ENCODE measurements at regions not wholly inside any gene's neighbourhood (a gene's known extent, or its start where the extent isn't known, plus 50 kb on each side); places are given as distances from the start of the nearest gene placed in this dataset.
"Not testable (repeated sequence)": the region's sequence is repeated elsewhere in the genome, so short reads cannot be mapped to it uniquely, and the experiment has no call there.

DNA sequence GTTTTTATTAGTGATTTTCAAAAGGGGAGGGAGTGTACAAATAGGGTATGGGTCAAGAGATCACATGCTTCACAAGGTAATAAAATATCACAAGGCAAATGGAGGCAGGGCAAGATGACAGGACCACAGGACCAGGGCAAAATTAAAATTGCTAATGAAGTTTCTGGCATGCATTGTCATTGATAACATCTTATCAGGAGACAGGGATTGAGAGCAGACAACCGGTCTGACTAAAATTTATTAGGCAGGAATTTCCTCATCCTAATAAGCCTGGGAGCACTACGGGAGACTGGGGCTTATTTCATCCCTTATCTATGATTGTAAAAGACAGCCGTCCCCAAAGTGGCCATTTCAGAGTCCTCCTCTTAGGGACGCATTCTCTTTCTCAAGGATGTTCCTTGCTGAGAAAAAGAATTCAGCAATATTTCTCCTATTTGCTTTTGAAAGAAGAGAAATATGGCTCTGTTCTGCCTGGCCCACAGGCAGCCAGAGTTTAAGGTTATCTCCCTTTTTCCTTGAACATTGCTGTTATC is 88.9 kb upstream of the RNPC3 start:
- not testable (repeated sequence) for H3K4me3 ChIP-seq (ENCODE audit: low read depth, low read length); H3K27ac ChIP-seq (ENCODE audit: low read depth, low read length); DNase-seq (ENCODE audit: low read depth in 4 of 6, low spot score in 6 of 6); H3K36me3 ChIP-seq (ENCODE audit: control insufficient read depth, insufficient read depth, low read length); H3K9me3 ChIP-seq (ENCODE audit: control insufficient read depth, insufficient read depth, low read length); H3K27me3 ChIP-seq (ENCODE audit: control insufficient read depth, insufficient read depth, low read length); H3K4me1 ChIP-seq (ENCODE audit: control insufficient read depth, insufficient read depth, low read length)
- 60% methylated on average over 3 of the region's 4 CpGs for WGBS (ENCODE audit: insufficient coverage)

- Histone ChIP-seq H3K4me1 (ENCODE audit: control insufficient read depth, insufficient read depth, low read length) (no peaks in the 10 kb centered on the region), H3K27me3 (ENCODE audit: control insufficient read depth, insufficient read depth, low read length) (no peaks in the 10 kb centered on the region), H3K36me3 (ENCODE audit: control insufficient read depth, insufficient read depth, low read length) (no peaks in the 10 kb centered on the region), H3K27ac (ENCODE audit: low read depth, low read length) (no peak overlapping the region), H3K9me3 (ENCODE audit: control insufficient read depth, insufficient read depth, low read length) (no peaks in the 10 kb centered on the region), H3K4me3 (ENCODE audit: low read depth, low read length) (no peak overlapping the region)
- no peak for DNase-seq (ENCODE audit: low read depth in 4 of 6, low spot score in 6 of 6)
- WGBS (ENCODE audit: insufficient coverage): no CpG with 5 or more reads among the region's 1 CpG
Observed at GRCh38 chr1:103435443-103435842, 90.1 kb upstream of the RNPC3 start.

- no peaks in the 10 kb centered on the region for H3K36me3 ChIP-seq (ENCODE audit: control insufficient read depth, insufficient read depth, low read length)
- H3K4me3 ChIP-seq (ENCODE audit: low read depth, low read length): no peak overlapping the region
- WGBS (ENCODE audit: insufficient coverage): no CpG with 5 or more reads among the region's 2 CpGs
- no peaks in the 10 kb centered on the region for H3K27me3 ChIP-seq (ENCODE audit: control insufficient read depth, insufficient read depth, low read length)
- DNase-seq (ENCODE audit: low read depth in 4 of 6, low spot score in 6 of 6): peak in 1 of 6 donors; percentile 51
- no peaks in the 10 kb centered on the region for H3K9me3 ChIP-seq (ENCODE audit: control insufficient read depth, insufficient read depth, low read length)
- H3K4me1 ChIP-seq (ENCODE audit: control insufficient read depth, insufficient read depth, low read length): no peaks in the 10 kb centered on the region
- no peak overlapping the region for H3K27ac ChIP-seq (ENCODE audit: low read depth, low read length)
Observed at GRCh38 chr1:103424650-103425049, 100.8 kb upstream of the RNPC3 start.

- Histone ChIP-seq H3K4me1 (ENCODE audit: control insufficient read depth, insufficient read depth, low read length) (no peaks in the 10 kb centered on the region), H3K27me3 (ENCODE audit: control insufficient read depth, insufficient read depth, low read length) (no peaks in the 10 kb centered on the region), H3K36me3 (ENCODE audit: control insufficient read depth, insufficient read depth, low read length) (no peaks in the 10 kb centered on the region), H3K4me3 (ENCODE audit: low read depth, low read length) (no peak overlapping the region), H3K27ac (ENCODE audit: low read depth, low read length) (no peak overlapping the region), H3K9me3 (ENCODE audit: control insufficient read depth, insufficient read depth, low read length) (no peaks in the 10 kb centered on the region)
- WGBS (ENCODE audit: insufficient coverage): no CpG with 5 or more reads among the region's 1 CpG
- peak in 1 of 6 donors; percentile 9 for DNase-seq (ENCODE audit: low read depth in 4 of 6, low spot score in 6 of 6)
Observed at GRCh38 chr1:103416681-103417286, 108.7 kb upstream of the RNPC3 start.

GRCh38 chr1:103387898-103388297 is 137.6 kb upstream of the RNPC3 start:
- no peak overlapping the region for H3K4me3 ChIP-seq (ENCODE audit: low read depth, low read length)
- 71% methylated on average over 1 of the region's 1 CpG for WGBS (ENCODE audit: insufficient coverage)
- H3K9me3 ChIP-seq (ENCODE audit: control insufficient read depth, insufficient read depth, low read length): no peaks in the 10 kb centered on the region

DNA sequence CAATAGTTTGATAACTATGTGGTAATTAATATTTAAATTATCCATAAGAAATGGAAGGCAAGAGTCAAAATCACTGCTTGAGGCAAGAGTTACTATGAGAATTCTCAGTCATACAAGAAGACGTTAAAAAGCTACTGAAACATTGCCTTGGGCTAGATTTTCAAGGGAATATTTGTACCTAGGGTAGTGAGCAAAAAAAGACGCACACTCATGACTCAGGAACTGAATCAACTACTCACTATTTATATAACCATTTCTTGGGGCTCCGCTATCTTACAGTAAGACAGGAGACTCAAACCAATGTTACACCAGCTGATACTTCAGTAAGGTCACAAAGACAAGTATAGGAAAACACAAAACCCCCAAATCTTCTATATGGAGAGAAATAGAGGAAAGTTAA is 151.5 kb upstream of the RNPC3 start:
- H3K27me3 ChIP-seq (ENCODE audit: control insufficient read depth, insufficient read depth, low read length): no peaks in the 10 kb centered on the region
- H3K4me3 ChIP-seq (ENCODE audit: low read depth, low read length): no peak overlapping the region
- no peaks in the 10 kb centered on the region for H3K36me3 ChIP-seq (ENCODE audit: control insufficient read depth, insufficient read depth, low read length)
- no peak overlapping the region for H3K27ac ChIP-seq (ENCODE audit: low read depth, low read length)
- no peaks in the 10 kb centered on the region for H3K9me3 ChIP-seq (ENCODE audit: control insufficient read depth, insufficient read depth, low read length)
- DNase-seq (ENCODE audit: low read depth in 4 of 6, low spot score in 6 of 6): no peak
- no CpG with 5 or more reads among the region's 3 CpGs for WGBS (ENCODE audit: insufficient coverage)
- no peaks in the 10 kb centered on the region for H3K4me1 ChIP-seq (ENCODE audit: control insufficient read depth, insufficient read depth, low read length)

More at GRCh38 chr1:103387898-103388297, 137.6 kb upstream of the RNPC3 start:
- Histone ChIP-seq H3K27me3 (ENCODE audit: control insufficient read depth, insufficient read depth, low read length) (no peaks in the 10 kb centered on the region), H3K27ac (ENCODE audit: low read depth, low read length) (no peak overlapping the region), H3K36me3 (ENCODE audit: control insufficient read depth, insufficient read depth, low read length) (no peaks in the 10 kb centered on the region), H3K4me1 (ENCODE audit: control insufficient read depth, insufficient read depth, low read length) (no peaks in the 10 kb centered on the region)
- no peak for DNase-seq (ENCODE audit: low read depth in 4 of 6, low spot score in 6 of 6)

- Histone ChIP-seq H3K4me1 (ENCODE audit: control insufficient read depth, insufficient read depth, low read length) (no peaks in the 10 kb centered on the region), H3K27ac (ENCODE audit: low read depth, low read length) (no peak overlapping the region), H3K36me3 (ENCODE audit: control insufficient read depth, insufficient read depth, low read length) (no peaks in the 10 kb centered on the region), H3K9me3 (ENCODE audit: control insufficient read depth, insufficient read depth, low read length) (no peaks in the 10 kb centered on the region), H3K27me3 (ENCODE audit: control insufficient read depth, insufficient read depth, low read length) (no peaks in the 10 kb centered on the region), H3K4me3 (ENCODE audit: low read depth, low read length) (no peak overlapping the region)
- no peak for DNase-seq (ENCODE audit: low read depth in 4 of 6, low spot score in 6 of 6)
Observed at GRCh38 chr1:103372866-103373265, 152.6 kb upstream of the RNPC3 start.

DNA sequence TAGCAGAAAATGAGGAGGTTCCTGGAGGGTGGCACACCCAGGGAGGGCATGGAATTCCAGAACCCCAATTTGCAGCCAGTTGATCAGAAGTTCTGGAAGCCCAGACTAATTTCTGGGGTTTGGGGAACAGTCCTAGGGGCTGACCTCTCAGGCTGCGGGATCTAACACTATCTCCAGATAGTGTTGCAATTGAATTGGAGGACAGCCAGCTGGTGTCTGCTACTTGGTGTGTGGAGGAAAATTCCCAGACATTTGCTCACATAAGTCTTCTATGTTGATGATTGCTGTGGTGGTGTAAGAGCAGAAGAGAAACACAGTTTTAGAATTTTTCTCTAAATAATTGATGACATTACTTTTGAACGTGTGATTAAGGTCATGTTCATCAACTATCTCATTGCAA is 154.3 kb upstream of the RNPC3 start:
- Histone ChIP-seq H3K4me1 (ENCODE audit: control insufficient read depth, insufficient read depth, low read length) (no peaks in the 10 kb centered on the region), H3K4me3 (ENCODE audit: low read depth, low read length) (no peak overlapping the region), H3K27ac (ENCODE audit: low read depth, low read length) (no peak overlapping the region), H3K9me3 (ENCODE audit: control insufficient read depth, insufficient read depth, low read length) (no peaks in the 10 kb centered on the region), H3K27me3 (ENCODE audit: control insufficient read depth, insufficient read depth, low read length) (no peaks in the 10 kb centered on the region), H3K36me3 (ENCODE audit: control insufficient read depth, insufficient read depth, low read length) (no peaks in the 10 kb centered on the region)
- no peak for DNase-seq (ENCODE audit: low read depth in 4 of 6, low spot score in 6 of 6)
- 100% methylated on average over 1 of the region's 2 CpGs for WGBS (ENCODE audit: insufficient coverage)

- Histone ChIP-seq H3K27ac (ENCODE audit: low read depth, low read length) (no peak overlapping the region), H3K27me3 (ENCODE audit: control insufficient read depth, insufficient read depth, low read length) (no peaks in the 10 kb centered on the region), H3K4me1 (ENCODE audit: control insufficient read depth, insufficient read depth, low read length) (no peaks in the 10 kb centered on the region), H3K9me3 (ENCODE audit: control insufficient read depth, insufficient read depth, low read length) (no peaks in the 10 kb centered on the region), H3K36me3 (ENCODE audit: control insufficient read depth, insufficient read depth, low read length) (no peaks in the 10 kb centered on the region), H3K4me3 (ENCODE audit: low read depth, low read length) (no peak overlapping the region)
- 76% methylated on average over 2 of the region's 4 CpGs for WGBS (ENCODE audit: insufficient coverage)
- DNase-seq (ENCODE audit: low read depth in 4 of 6, low spot score in 6 of 6): no peak
Observed at GRCh38 chr1:103367186-103367585, 158.3 kb upstream of the RNPC3 start.

GRCh38 chr1:103365860-103366569 is 159.5 kb upstream of the RNPC3 start:
- H3K27me3 ChIP-seq (ENCODE audit: control insufficient read depth, insufficient read depth, low read length): no peaks in the 10 kb centered on the region
- no peaks in the 10 kb centered on the region for H3K4me1 ChIP-seq (ENCODE audit: control insufficient read depth, insufficient read depth, low read length)
- H3K27ac ChIP-seq (ENCODE audit: low read depth, low read length): no peak overlapping the region
- no peaks in the 10 kb centered on the region for H3K36me3 ChIP-seq (ENCODE audit: control insufficient read depth, insufficient read depth, low read length)
- no CpG with 5 or more reads among the region's 5 CpGs for WGBS (ENCODE audit: insufficient coverage)
- no peak for DNase-seq (ENCODE audit: low read depth in 4 of 6, low spot score in 6 of 6)
- H3K9me3 ChIP-seq (ENCODE audit: control insufficient read depth, insufficient read depth, low read length): no peaks in the 10 kb centered on the region
- no peak overlapping the region for H3K4me3 ChIP-seq (ENCODE audit: low read depth, low read length)
